A549 (cell line): ENCODE measurements at regions not wholly inside any gene's neighbourhood (a gene's known extent, or its start where the extent isn't known, plus 50 kb on each side); places are given as distances from the start of the nearest gene placed in this dataset.

ENCODE experiments used
- CBX8 ChIP-seq: fragments of 200-600 bp; sonication (generic); IDR thresholded peaks from 2 replicates; pipeline ENCODE4 v1.6.1; 2016
- CTCF ChIP-seq: fragments of >200 bp; sonication (Bioruptor Twin); formaldehyde crosslinking; IDR thresholded peaks from 3 replicates; pipeline ENCODE4 v1.5.1; 2016
- HMGXB4 ChIP-seq: fragments of 250-450 bp; sonication (Bioruptor Pico); IDR thresholded peaks from 2 replicates; pipeline ENCODE4 v1.5.0; 2021; ENCODE audit warnings: mild to moderate bottlenecking, moderate library complexity, borderline replicate concordance
- MAZ ChIP-seq: fragments of 150-350 bp; IDR thresholded peaks from 2 replicates; pipeline ENCODE4 v1.6.1; 2014; ENCODE audit warnings: antibody characterized with exemption, low read depth, low read length, borderline replicate concordance

- TF ChIP-seq CBX8 (no peak), CTCF (no peak), HMGXB4 (CRISPR knock-in tag) (no peak), MAZ (no peak)
Measured at GRCh38 chr1:91604632-91605031, 104.0 kb downstream of the CDC7 start.
